H9 (cell line): ENCODE measurements at regions not wholly inside any gene's neighbourhood (a gene's known extent, or its start where the extent isn't known, plus 50 kb on each side); places are given as distances from the start of the nearest gene placed in this dataset.
A peak's percentile ranks its signal among the peaks of the same experiment; 100 is the strongest.

ENCODE experiments used
- DNase-seq: peaks from one replicate; pipeline ENCODE4 v3.0.0-alpha.2; 2017
- H2AFZ ChIP-seq: one replicate; pipeline ENCODE4 v1.6.1; 2013; ENCODE audit warnings: mild to moderate bottlenecking, low read length, control low read depth, moderate library complexity
- H2AK5ac ChIP-seq: 2 replicates; pipeline ENCODE4 v1.6.1; 2013; ENCODE audit warnings: low read length, control low read depth, mixed read lengths; ENCODE audit not compliant: insufficient read length
- H2BK120ac ChIP-seq: one replicate; pipeline ENCODE4 v1.6.1; 2013; ENCODE audit warnings: low read depth, mild to moderate bottlenecking, low read length, control low read depth, inconsistent platforms; ENCODE audit not compliant: poor library complexity, severe bottlenecking
- H2BK12ac ChIP-seq: 2 replicates; pipeline ENCODE4 v1.6.1; 2013; ENCODE audit warnings: low read length, control low read depth, mixed read lengths, low read depth; ENCODE audit not compliant: insufficient read length
- H2BK15ac ChIP-seq: 2 replicates; pipeline ENCODE4 v1.6.1; 2013; ENCODE audit warnings: low read depth, low read length, control low read depth
- H2BK20ac ChIP-seq: one replicate; pipeline ENCODE4 v1.6.1; 2013; ENCODE audit warnings: low read depth, mild to moderate bottlenecking, low read length, control low read depth, inconsistent platforms; ENCODE audit not compliant: poor library complexity, severe bottlenecking
- H2BK5ac ChIP-seq: 2 replicates; pipeline ENCODE4 v1.6.1; 2013; ENCODE audit warnings: low read length, control low read depth, mixed read lengths; ENCODE audit not compliant: insufficient read length
- H3K14ac ChIP-seq: 2 replicates; pipeline ENCODE4 v1.6.1; 2013; ENCODE audit warnings: low read length, control low read depth; ENCODE audit not compliant: insufficient read depth
- H3K18ac ChIP-seq: 2 replicates; pipeline ENCODE4 v1.6.1; 2013; ENCODE audit warnings: low read depth, mild to moderate bottlenecking, mixed read lengths, low read length, control low read depth; ENCODE audit not compliant: insufficient read length
- H3K23ac ChIP-seq: 2 replicates; pipeline ENCODE4 v1.6.1; 2013; ENCODE audit warnings: low read length, control low read depth, mixed read lengths, low read depth; ENCODE audit not compliant: insufficient read length
- H3K23me2 ChIP-seq: 2 replicates; pipeline ENCODE4 v1.6.1; 2013; ENCODE audit warnings: low read depth, mild to moderate bottlenecking, mixed read lengths, low read length, control low read depth; ENCODE audit not compliant: insufficient read length, poor library complexity, severe bottlenecking
- H3K27ac ChIP-seq: 2 replicates; pipeline ENCODE4 v1.5.1; 2013; ENCODE audit warnings: low read length, control low read depth, mixed read lengths, low read depth; ENCODE audit not compliant: insufficient read length
- H3K27me3 ChIP-seq: 2 replicates; pipeline ENCODE4 v1.6.1; 2013; ENCODE audit warnings: low read length, control low read depth, inconsistent platforms; ENCODE audit not compliant: insufficient read depth
- H3K4ac ChIP-seq: 2 replicates; pipeline ENCODE4 v1.6.1; 2013; ENCODE audit warnings: low read depth, mild to moderate bottlenecking, control low read depth, inconsistent platforms, low read length, moderate library complexity
- H3K4me1 ChIP-seq: 2 replicates; pipeline ENCODE4 v1.6.1; 2013; ENCODE audit warnings: low read length, control low read depth, inconsistent platforms; ENCODE audit not compliant: insufficient read depth
- H3K4me2 ChIP-seq: 2 replicates; pipeline ENCODE4 v1.6.1; 2013; ENCODE audit warnings: low read length, control low read depth, mixed read lengths; ENCODE audit not compliant: insufficient read length, insufficient read depth
- H3K56ac ChIP-seq: 2 replicates; pipeline ENCODE4 v1.6.1; 2013; ENCODE audit warnings: low read depth, mild to moderate bottlenecking, mixed read lengths, low read length, control low read depth; ENCODE audit not compliant: insufficient read length
- H3K79me1 ChIP-seq: 2 replicates; pipeline ENCODE4 v1.6.1; 2013; ENCODE audit warnings: low read depth, mild to moderate bottlenecking, moderate library complexity, low read length, control low read depth, inconsistent platforms; ENCODE audit not compliant: insufficient read depth, poor library complexity, severe bottlenecking
- H3K79me2 ChIP-seq: 2 replicates; pipeline ENCODE4 v1.6.1; 2013; ENCODE audit warnings: low read length, control low read depth, inconsistent platforms; ENCODE audit not compliant: insufficient read depth
- H3K9ac ChIP-seq: 2 replicates; pipeline ENCODE4 v1.6.1; 2013; ENCODE audit warnings: low read length, control low read depth, mixed read lengths; ENCODE audit not compliant: insufficient read length; ENCODE audit errors: extremely low read depth
- H3K9me3 ChIP-seq: one replicate; pipeline ENCODE4 v1.6.1; 2013; ENCODE audit warnings: low read depth, low read length, inconsistent platforms; ENCODE audit not compliant: control insufficient read depth
- H3T11ph ChIP-seq: one replicate; pipeline ENCODE4 v1.6.1; 2013; ENCODE audit warnings: mild to moderate bottlenecking, low read length, control low read depth, inconsistent platforms
- H4K20me1 ChIP-seq: one replicate; pipeline ENCODE4 v1.6.1; 2013; ENCODE audit not compliant: control insufficient read depth, insufficient read length, insufficient read depth
- H4K5ac ChIP-seq: 2 replicates; pipeline ENCODE4 v1.6.1; 2013; ENCODE audit warnings: low read depth, mild to moderate bottlenecking, mixed read lengths, low read length, control low read depth; ENCODE audit not compliant: insufficient read length
- H4K8ac ChIP-seq: replicated peaks from 2 replicates; pipeline ENCODE4 v1.6.1; 2013; ENCODE audit warnings: low read length, control low read depth, mixed read lengths, low read depth; ENCODE audit not compliant: insufficient read length
- H4K91ac ChIP-seq: 2 replicates; pipeline ENCODE4 v1.6.1; 2013; ENCODE audit warnings: low read depth, mild to moderate bottlenecking, moderate library complexity, mixed read lengths, low read length, control low read depth; ENCODE audit not compliant: insufficient read length
- H3K27ac Mint-ChIP-seq, 3 experiments: 2 replicates in 2 of 3; 3 replicates in 1 of 3; pipeline ENCODE4 v1.8.0; 2020 to 2021; ENCODE audit warnings: mixed read lengths in 3 of 3, mild to moderate bottlenecking in 1 of 3, moderate library complexity in 1 of 3
- H3K27me3 Mint-ChIP-seq: 2 replicates; pipeline ENCODE4 v1.8.0; 2021; ENCODE audit warnings: low read depth, mild to moderate bottlenecking, moderate library complexity, mixed read lengths
- H3K36me3 Mint-ChIP-seq, 3 experiments: 2 replicates in 2 of 3; 3 replicates in 1 of 3; pipeline ENCODE4 v1.8.0; 2020 to 2021; ENCODE audit warnings: low read depth in 3 of 3, mixed read lengths in 3 of 3; ENCODE audit not compliant: insufficient read depth in 1 of 3
- H3K4me1 Mint-ChIP-seq, 2 experiments: 2 replicates each; pipeline ENCODE4 v1.8.0; 2020; ENCODE audit warnings: mixed read lengths in 2 of 2
- H3K4me3 Mint-ChIP-seq, 2 experiments: 2 replicates in 1 of 2; 3 replicates in 1 of 2; pipeline ENCODE4 v1.8.0; 2020 to 2021; ENCODE audit warnings: mild to moderate bottlenecking in 2 of 2, mixed read lengths in 2 of 2, moderate library complexity in 1 of 2
- H3K9me3 Mint-ChIP-seq, 2 experiments: 2 replicates in 1 of 2; 3 replicates in 1 of 2; pipeline ENCODE4 v1.8.0; 2020; ENCODE audit warnings: mild to moderate bottlenecking in 2 of 2, mixed read lengths in 2 of 2, moderate library complexity in 1 of 2
- CTCF ChIP-seq: fragments of 200-600 bp; sonication (generic); conservative IDR thresholded peaks from 3 replicates; pipeline ENCODE4 v1.8.0; 2021; ENCODE audit warnings: antibody characterized with exemption, mild to moderate bottlenecking
- WGBS: extraction: QIAGEN DNeasy Blood & Tissue Kit; methylation state at CpG from one replicate; pipeline ENCODE4 v1.1.7; 2013; ENCODE audit warnings: missing lambda C conversion rate, low lambda C conversion rate, mixed read lengths; ENCODE audit not compliant: insufficient read length; ENCODE audit errors: extremely low coverage; 5-methylcytosine and 5-hydroxymethylcytosine counted together

GRCh38 chr16:9679213-9679767 lies 502.9 kb downstream of the GRIN2A start:
- H3K4me2 ChIP-seq = peak overlapping the region; percentile 99
- H3T11ph ChIP-seq = peak overlapping the region; percentile 86
- H2AFZ ChIP-seq = no peak overlapping the region

More at GRCh38 chr16:9679213-9679767, 502.9 kb downstream of the GRIN2A start:
- DNase-seq = no peak
- TF ChIP-seq CTCF = no peak
- Histone ChIP-seq H3K27me3 (no peaks in the 10 kb centered on the region), H2BK15ac (no peak overlapping the region), H4K8ac (no peak overlapping the region), H2BK12ac (peak overlapping the region; percentile 23), H3K79me1 (no peaks in the 10 kb centered on the region), H3K23ac (no peak overlapping the region), H3K4me1 (peaks cover 17% of the 10 kb centered on the region), H4K5ac (no peak overlapping the region), H3K18ac (peak overlapping the region; percentile 56), H4K91ac (no peak overlapping the region), H2BK5ac (peak overlapping the region; percentile 58), H3K9ac (peak overlapping the region; percentile 59), H3K79me2 (peaks cover 13% of the 10 kb centered on the region; the same call in 1 of the 2 replicates), H2BK20ac (no peak overlapping the region), H3K23me2 (peaks cover 10% of the 10 kb centered on the region), H3K14ac (0 out of 2 replicates have a peak overlapping the region, but pooled peaks have one; percentile 17), H2AK5ac (peak overlapping the region; percentile 77), H3K56ac (no peak overlapping the region), H2BK120ac (no peak overlapping the region), H3K27ac (peak overlapping the region; percentile 73), H4K20me1 (no peaks in the 10 kb centered on the region), H3K9me3 (peaks cover 5% of the 10 kb centered on the region), H3K4ac (no peak overlapping the region; the same call in 1 of the 2 replicates)
- Mint-ChIP-seq H3K27ac (peak overlapping the region; percentile 92 to 99 (median 96)), H3K27me3 (no peaks in the 10 kb centered on the region; the same call in none of the 2 replicates), H3K4me3 (peak overlapping the region in 1 of 2 experiments; percentile 85; a peak in 3 of 5 replicates), H3K4me1 (peaks cover 77 to 80% of the 10 kb centered on the region in 2 experiments), H3K9me3 (peaks cover 14 to 30% of the 10 kb centered on the region in 2 experiments), H3K36me3 (peaks cover 9 to 28% (median 13%) of the 10 kb centered on the region in 3 experiments)
- no CpG with 5 or more reads among the region's 11 CpGs for WGBS
